HG03565 (cell line): ENCODE measurements at regions not wholly inside any gene's neighbourhood (a gene's known extent, or its start where the extent isn't known, plus 50 kb on each side); places are given as distances from the start of the nearest gene placed in this dataset.

Source experiments
- ATAC-seq: cut with Tn5 transposase; IDR thresholded peaks from one replicate; pipeline ENCODE4 v1.9.1; 2021; ENCODE audit warnings: mild to moderate bottlenecking, moderate library complexity; ENCODE audit not compliant: unreplicated experiment

DNA sequence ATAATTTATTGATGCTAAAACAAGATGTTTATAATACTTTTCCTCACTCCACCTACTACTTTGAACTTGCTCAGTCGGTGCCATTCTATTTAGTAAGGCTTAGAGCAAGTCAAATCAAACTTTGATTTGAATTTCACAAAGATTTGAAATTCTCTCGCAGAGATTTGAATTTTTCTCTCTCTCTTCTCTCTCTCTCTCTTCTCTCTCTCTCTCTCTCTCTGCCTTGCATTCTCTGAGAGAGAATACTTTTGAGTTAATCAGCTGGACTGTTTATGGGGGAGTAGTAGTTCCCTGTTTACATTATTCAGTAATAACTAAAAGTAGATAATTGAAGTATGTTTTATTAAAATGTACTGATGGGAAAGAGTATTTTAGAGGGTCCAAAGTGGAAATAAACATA lies 488.5 kb upstream of the ANKRD30A start:
- no peak for ATAC-seq

DNA sequence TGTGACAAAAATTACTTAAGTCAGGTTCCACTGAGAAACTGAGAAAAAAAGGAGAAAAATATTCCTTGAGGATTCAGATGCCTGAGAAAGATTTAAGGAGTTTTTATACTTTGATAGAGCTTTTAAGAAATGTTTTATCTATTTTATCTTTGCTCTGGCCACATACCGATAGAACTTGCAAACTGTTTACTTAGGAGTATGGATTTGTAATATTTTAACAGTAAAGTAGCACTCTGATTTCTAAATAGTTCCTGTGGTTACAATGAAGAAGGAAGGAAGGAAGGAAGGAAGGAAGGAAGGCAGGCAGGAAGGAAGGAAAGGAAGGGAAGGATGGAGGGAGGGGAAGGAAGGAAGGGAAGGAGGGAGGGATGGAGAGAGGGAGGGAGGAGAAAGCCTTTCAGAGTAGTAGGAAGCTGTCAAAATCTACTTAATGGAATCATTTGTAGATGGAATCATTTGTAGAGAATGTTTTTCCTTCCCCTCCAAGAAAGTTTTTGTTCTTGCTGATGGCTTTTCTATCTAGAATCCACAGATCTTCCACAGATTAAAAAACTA lies 489.0 kb upstream of the ANKRD30A start:
- no peak for ATAC-seq

DNA sequence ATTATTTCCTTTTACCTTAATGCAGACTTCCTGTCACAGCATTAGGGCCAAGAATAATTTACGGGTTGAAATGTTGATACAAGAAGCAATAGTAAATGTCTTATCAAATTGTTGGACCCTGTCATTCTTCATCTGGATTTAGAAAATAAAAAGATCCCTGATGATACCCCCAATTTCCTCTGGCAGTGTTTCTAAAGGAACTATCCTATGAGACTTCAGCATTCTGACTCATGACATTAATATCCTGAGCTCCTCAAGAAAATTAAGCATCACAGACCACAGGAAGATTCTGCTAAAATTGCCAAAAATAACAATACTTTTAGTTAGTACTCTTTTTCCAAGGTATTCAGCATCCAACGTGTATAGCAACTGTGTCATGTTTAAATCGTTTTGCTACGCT lies 490.5 kb upstream of the ANKRD30A start:
- no peak for ATAC-seq

DNA sequence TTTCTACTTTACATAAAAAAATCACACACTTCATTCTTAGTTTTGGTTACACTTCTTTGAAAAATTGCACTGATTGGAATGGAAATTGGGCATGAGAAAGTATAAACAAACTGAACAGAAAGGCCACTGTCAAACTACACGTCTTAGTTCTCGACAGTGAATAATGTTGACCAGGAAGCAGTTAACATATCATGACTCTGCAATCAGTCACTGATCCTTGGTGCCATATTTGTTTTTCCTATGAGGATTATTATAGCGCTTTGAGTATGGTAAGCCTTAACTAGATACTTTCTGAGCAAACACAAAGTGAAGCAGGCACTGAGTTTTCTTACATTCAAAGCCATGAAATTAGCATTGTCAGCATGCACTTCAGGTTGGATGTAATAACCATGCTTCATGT lies 495.1 kb upstream of the ANKRD30A start:
- no peak for ATAC-seq

DNA sequence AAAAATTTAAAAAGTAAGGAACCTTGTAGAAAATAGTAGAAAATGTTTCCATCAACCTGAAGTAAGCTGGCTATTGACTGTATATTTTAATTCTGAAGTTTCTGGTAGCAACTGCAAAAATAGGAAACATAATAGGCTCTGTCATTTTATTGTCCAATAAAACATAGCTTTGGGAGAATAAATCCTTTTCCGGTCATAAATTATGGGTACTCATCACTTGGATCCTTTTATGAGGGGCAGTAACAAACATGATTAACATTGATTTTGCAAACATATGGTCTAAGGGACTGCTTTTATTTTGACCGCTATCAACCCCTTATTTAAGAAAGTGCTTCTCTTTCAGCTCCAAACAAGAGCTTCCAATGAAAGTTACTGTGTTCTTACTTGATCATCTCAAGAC lies 495.9 kb upstream of the ANKRD30A start:
- ATAC-seq, result no peak

DNA sequence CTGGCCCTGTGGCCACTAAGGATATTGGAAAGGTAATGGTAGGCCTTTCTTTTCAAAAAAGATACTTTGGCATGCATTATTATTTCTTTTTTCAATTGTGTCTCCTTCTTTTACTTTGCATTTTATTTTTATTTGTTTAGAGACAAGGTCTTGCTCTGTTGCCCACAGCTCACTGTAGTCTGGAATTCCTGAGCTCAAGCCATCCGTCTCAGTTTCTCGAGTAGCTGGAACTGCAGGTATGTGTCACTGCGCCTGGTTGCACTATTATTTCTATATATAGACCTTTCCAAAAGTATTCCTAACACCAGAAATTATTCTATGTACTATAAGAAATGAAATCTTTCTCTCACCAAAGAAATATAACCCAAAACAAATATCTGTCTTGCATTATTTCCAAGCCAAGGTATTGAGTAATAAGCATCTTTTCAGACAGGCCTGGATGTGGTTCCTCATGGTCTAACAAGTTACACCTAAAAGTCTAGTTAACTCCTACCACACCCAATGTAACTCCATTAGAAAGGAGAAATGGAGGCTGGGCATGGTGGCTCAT lies 500.8 kb upstream of the ANKRD30A start:
- ATAC-seq, result no peak

DNA sequence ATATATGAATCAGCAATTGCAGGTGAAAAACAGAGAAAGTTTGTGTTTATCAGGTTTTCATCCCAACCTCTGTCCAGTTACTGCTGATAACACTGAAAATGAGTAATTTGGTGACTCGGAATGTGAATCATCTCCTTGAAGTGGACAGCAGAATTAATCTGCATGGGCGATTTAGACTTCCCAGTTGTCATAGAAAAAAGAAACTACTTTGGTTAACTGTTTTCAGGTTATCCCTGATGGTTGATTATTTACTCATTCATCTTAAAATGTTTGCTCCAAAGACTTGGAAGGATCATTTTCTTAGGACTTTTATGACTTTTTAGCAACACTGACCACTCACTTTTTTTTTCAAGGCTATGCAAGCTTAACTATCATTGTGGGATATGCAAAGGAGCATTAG lies 504.1 kb upstream of the ANKRD30A start:
- no peak for ATAC-seq

DNA sequence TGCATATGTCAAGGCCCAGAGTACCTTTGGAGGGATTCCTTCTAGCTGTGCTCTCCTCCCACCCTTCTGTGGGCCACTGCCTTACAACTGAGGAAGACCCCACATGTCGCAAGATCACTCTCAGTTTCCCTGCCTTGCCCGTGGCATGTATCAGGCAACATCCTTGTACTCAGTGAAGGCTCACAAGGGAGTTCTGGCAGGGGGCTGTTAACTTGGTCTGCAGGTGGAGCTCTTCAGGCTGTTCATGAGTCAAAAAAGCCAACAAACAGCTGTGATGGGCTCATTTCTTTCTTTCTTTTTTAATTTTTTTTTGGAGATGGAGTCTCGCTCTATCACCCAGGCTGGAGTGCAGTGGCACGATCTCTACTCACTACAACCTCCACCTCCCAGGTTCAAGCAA lies 513.0 kb upstream of the ANKRD30A start:
- no peak for ATAC-seq

DNA sequence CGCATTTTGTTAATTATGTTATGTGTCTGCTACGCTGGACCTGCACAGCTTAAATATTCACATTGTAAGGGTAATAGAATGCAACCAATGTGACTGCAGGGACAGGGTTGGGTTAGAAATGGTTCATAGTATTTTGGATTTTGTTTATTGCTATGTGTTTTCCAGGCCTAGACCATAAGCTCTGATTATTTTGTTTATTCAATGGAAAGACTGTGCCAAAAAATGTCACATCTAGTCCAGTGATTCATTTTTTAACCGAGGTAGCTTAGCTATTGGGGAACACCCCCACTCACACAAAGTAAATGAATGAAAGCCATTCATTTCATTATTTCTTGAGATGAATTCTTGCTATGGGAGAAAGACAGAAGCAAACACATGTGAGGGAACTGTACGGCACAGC lies 516.5 kb upstream of the ANKRD30A start:
- no peak for ATAC-seq

DNA sequence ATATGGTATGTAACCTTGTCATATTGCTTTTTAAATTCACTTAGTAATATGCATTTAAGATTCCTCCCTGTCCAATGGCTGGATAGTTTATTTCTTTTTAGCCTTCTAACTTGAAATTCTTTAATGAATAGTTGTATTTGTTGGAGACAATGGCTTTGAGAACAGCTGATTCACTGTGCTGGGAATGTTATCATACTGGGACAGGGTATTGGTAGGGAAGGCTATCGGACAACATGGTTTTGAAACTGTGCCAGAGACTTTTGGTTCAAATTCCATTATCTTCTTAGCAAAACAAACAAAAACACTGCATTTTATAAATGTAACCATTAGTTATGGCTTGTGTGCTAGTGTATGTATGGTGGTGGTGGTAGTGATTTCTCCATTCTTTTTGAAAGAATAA lies 517.1 kb upstream of the ANKRD30A start:
- no peak for ATAC-seq

DNA sequence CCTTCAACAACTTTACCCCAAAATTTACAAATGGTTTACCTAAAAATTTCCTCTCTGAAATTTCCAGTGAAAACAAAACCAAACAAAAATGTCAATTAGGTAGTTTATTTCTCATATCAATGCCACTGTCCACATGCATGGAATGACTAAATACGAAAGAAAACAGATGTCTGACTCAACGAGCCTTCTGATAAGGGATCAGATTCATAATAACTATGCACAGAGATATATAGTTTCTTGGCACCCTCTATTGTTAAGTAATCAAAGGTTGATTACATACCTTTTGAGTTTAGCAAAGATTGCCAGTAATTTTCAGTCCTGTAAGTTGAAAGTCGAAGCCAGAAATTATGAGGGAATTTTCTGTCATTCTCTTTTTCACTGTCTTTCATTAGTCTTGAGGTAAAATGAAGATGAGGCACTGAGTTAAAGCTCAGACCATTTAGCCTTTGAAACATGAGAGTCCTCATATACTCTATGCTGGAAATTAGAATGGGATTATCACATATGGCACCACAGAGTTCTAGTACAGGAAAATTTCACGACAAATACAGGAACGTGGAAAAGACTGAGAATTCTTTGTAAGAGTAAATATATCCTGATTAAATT lies 519.1 kb upstream of the ANKRD30A start:
- ATAC-seq, result no peak

DNA sequence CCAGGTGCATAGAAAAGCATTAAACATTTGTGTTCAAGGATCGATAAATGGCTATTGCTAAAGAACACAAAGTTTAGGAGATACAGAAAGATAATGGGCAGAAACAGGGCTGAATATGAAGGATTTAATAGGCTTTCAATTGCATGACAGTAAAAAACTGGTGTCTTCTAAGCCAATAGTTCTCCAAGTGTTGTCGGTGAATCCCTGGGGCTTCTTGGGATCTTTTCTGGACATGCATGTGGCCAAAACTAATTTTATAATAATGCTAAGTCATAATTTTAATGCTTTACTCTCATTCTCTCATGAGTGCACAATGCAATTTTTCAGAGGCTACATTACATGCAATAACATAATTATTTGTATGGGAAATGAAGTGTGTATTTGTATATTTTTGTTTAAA lies 521.1 kb upstream of the ANKRD30A start:
- ATAC-seq, result no peak

DNA sequence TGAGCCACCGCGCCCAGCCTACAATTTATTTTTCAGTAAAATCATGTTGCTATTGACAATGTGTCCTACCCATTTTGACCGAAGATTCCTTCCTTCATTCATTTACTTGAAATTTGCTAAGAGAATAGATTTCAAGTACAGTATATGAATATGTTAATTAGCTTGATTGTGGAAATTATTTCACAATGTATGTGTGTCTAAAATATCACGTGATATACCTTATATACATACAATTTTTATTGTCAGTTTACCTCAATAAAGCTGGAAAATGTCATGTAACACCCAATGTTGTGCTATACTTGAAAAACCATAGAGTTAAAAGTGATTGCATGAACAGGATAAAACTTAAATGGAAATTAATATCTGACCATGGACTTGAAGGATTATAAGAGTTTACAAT lies 521.7 kb upstream of the ANKRD30A start:
- no peak for ATAC-seq

DNA sequence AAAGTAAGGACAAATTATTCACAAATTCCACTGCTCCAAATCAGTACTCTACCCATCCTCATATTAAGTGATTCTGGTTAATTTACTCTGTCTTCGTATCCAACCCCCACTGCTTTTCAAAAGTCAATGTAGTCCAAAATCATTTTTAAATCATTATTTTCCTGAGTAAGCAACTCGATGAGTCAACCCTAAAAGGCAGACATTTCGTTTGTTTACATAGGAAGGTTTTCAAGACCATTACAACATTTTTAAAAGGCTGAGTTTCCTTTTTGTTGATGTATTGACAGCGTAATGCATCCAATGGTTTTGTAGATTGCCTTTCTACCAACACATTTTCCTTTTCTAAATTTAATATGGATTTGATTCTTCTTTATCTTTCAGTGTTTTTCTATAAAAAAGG lies 523.0 kb upstream of the ANKRD30A start:
- no peak for ATAC-seq

DNA sequence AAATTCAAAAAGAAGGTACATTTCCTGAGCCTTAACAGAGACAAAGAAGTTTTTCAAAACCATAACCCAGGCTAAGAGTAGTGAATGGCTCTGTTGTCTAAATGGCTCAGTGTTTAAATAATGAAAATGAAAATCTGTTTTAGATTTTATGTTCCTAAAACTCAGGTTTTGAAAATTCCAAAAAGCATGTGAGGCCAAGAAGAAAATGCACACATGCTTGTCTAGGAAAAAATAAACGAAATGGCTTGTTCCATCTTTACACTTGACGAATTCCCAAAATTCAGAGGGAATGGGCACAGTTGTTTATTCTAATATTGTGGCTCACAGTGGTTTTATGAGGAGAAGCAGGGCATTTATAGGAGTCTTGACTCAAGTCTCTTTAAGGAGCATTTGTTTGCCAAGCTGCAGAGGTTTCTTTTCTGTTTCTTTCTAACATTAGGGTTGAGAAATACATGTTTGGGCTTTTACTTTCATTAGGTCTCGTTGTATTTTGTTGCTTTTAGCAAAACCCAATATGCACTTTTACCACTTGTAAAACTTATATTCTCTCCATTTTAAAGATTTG lies 527.6 kb upstream of the ANKRD30A start:
- no peak for ATAC-seq

DNA sequence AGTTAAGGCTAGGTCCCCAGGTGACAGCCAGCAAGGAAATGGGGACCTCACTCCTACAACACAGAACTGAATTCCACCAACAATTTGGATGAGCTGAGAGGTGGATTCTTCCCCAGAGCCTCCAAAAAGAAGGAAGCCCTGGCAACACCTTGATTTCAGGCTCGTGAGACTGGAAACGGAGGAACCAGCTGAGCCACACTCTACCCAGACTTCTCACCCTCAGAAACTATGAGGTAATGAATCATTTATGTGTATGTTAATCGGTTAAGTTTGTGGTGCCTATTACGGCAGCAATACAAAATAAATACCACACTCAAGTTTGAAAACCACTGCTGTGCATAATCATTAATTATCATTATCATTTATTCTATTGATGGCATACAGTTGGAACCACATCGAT lies 532.4 kb upstream of the ANKRD30A start:
- ATAC-seq, result no peak

DNA sequence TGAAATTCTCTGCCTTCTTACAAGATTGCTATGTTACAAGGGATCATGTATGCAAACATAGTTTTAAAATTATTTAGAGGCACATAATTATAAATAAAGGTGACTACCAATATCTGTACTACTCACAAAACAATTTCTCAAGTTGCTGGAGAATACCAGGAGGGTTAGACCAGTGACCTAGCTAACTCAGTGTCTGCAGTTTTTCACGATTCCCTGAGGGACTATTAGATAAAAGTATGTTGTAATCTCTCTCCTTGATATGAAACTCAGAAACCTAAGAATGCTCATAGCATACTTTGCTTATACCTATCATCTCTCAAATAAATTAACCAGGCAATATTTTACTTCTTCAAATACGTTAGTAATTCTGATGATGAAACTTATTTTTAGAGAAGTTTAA lies 534.0 kb upstream of the ANKRD30A start:
- no peak for ATAC-seq

DNA sequence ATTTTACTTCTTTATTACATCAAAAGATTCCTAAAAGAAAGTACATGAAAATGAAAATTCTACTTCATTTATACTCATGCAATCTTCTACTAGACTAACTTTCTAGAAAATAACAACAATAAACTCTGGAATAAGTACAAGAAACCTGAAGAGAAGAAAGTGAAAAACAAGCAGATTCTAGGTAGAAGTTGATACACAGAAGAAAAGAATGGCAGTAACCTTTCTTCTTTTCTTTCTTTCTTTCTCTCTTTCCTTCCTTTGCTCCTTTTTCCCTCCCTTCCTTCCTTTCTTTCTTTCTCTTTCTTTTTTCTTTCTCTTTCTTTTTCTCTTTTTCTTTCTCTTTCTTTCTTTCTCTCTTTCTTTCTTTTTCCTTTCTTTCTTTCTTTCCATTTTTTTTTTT lies 541.7 kb upstream of the ANKRD30A start:
- no peak for ATAC-seq

DNA sequence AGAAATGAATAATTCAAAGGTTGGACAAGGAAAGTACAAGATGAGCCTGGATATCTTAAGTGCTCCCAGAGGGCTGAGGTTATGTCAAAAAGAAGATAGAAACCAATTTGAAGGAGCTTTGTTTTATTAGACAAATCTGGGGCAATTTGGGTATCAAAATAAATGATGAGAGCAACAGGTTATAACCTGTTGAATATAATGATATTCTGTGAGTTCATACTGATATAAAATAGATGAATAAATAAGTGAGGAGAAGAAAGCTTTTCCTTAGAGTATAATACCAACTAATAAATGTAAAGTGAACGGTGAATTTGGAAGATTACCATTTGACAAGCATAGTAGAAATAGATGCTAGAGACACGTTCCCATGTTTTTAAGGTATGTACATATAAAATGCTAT lies 544.2 kb upstream of the ANKRD30A start:
- no peak for ATAC-seq

DNA sequence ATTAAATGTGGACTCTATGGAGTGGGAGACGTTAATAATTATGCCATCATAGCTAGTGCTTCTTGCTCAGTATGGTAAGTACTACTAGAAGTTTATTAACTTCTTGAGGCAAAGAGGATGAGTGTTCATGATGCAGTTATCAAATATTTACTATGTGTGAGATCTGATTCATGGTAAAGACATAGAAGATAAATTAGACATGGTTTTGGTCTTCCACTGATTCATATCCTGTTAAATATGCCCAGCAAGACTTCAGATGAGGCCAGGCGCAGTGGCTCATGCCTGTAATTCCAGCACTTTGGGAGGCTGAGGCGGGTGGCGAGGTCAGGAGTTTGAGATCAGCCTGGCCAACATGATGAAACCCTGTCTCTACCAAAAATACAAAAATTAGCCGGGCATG lies 547.1 kb upstream of the ANKRD30A start:
- no peak for ATAC-seq

DNA sequence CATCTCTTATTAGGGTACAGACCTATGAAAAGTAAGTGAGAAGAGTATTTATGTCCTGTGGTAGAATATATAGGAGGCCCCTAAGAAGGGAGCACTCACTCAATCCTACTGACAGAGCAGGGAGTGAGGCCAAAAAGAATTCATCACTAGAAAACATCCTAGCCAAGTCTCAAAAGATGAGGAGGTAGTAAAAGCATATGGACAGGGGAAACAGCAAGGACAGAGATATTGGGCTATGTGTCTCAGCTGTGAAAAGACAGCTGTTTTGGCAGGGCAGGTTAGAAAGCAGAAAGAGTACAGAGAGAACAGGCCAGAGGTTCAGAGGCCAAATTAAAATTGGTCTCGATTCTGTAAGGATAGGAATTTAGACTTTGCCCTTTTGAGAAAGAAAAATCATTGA lies 548.3 kb upstream of the ANKRD30A start:
- ATAC-seq, result no peak

DNA sequence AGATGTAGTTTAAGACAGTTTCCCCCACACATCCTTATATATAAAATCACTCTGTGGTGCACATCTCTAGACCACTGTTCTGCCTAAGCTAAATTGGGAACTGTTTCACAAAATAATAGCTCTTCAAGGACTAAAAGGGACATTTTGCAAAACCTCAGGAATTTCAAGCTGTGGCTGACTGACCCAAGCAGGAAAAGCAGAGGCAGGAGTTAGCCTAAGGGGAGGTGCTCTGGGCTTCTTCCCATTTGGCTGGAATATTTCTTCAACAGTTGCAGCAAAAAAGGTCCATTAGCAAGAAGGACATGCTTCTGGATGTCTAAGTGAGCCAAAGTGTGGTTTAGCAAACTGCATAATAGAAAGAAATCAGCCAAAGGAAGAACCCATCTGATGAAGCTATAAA lies 551.2 kb upstream of the ANKRD30A start:
- ATAC-seq, result no peak

DNA sequence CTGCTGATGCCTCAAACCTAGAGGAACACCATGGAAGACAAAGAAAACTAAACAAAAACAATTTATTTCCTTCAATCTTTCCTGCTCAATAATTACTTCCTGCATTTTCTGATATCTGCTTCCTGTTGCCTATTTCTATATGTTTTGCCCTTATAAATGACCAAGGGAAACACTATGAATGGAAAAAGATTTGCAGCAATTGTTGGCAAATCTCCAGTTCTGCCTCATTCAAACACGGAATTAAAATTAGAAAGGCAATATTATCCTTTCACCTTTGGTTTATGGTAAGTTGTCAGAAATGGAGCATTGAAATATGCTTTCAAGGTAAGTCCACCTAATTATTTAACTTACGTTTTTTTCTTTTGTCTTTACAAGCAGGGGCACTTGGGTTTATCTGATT lies 552.2 kb upstream of the ANKRD30A start:
- ATAC-seq, result no peak
